ENCODE measurements at regions not wholly inside any gene's neighbourhood (a gene's known extent, or its start where the extent isn't known, plus 50 kb on each side); places are given as distances from the start of the nearest gene placed in this dataset.

DNA sequence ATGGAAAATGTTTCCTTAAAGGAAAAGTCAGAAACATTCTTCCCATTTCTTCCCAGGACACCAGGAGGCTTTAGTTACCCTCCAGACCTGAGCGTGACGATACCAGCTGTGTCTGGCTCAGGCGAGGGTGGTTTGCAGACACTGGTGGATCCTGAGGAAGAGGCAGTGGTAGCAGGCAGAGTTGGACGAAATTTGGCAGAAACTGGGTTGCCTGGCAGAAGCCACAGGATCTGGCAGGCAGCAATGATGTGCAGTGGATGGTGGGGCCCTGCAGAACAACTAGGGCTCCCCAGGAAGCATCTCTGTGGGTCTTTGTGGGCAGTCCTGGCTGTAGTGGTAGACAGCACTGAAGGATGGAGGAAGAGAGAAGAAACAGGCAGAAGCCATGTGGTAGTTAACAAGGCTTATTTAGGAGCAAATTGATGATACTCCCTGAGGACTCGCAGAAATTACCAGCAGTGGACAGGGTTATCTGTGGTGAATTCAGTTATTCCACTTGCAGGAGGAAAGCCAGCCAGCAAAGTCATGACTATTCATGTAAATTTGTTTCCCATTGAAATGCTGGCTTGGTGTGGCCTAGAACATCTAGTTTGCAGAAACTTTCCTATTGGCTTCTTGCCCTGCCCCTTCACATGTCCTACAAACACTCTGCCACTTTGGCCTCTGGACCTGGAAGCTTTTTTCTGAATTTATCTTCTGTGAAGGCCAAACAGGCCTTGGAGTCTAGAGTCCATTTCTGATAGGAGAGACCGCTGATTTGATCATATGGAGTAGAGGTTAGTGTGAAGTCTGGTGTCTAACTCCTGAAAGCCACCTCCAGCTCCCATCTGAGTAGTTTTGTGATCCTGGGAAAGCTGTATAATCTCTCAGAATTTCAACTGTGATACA is 212.0 kb downstream of the DMRT2 start:
- TF ChIP-seq POLR2A (IDR thresholded peaks at IDR 0.05), result no peak
- TF ChIP-seq, protein P1, sequence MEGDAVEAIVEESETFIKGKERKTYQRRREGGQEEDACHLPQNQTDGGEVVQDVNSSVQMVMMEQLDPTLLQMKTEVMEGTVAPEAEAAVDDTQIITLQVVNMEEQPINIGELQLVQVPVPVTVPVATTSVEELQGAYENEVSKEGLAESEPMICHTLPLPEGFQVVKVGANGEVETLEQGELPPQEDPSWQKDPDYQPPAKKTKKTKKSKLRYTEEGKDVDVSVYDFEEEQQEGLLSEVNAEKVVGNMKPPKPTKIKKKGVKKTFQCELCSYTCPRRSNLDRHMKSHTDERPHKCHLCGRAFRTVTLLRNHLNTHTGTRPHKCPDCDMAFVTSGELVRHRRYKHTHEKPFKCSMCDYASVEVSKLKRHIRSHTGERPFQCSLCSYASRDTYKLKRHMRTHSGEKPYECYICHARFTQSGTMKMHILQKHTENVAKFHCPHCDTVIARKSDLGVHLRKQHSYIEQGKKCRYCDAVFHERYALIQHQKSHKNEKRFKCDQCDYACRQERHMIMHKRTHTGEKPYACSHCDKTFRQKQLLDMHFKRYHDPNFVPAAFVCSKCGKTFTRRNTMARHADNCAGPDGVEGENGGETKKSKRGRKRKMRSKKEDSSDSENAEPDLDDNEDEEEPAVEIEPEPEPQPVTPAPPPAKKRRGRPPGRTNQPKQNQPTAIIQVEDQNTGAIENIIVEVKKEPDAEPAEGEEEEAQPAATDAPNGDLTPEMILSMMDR (IDR thresholded peaks at IDR 0.05), result no peak

Measured in transverse colon (tissue), 3 donors.